Stromal cell of bone marrow (primary cell): ENCODE measurements at regions not wholly inside any gene's neighbourhood (a gene's known extent, or its start where the extent isn't known, plus 50 kb on each side); places are given as distances from the start of the nearest gene placed in this dataset.

Source experiments
- DNase-seq: peaks from one replicate; pipeline ENCODE4 v3.0.0-alpha.2; 2012; ENCODE audit warnings: low read depth

- peak; percentile 33 for DNase-seq
Measured at GRCh38 chr5:164027738-164028137, 522.3 kb downstream of the MAT2B start.

GRCh38 chr5:164038128-164038783 is 532.8 kb downstream of the MAT2B start:
- no peak for DNase-seq

- DNase-seq, result no peak
Measured at GRCh38 chr5:164041105-164041504, 535.7 kb downstream of the MAT2B start.

- DNase-seq, result peak; percentile 31
Measured at GRCh38 chr5:164048359-164048926, 543.0 kb downstream of the MAT2B start.

- peak; percentile 45 for DNase-seq
Measured at GRCh38 chr5:164051745-164052144, 546.3 kb downstream of the MAT2B start.

- peak; percentile 74 for DNase-seq
Measured at GRCh38 chr5:164052536-164053093, 547.2 kb downstream of the MAT2B start.

GRCh38 chr5:164053123-164053522 is 547.7 kb downstream of the MAT2B start:
- DNase-seq, result no peak

GRCh38 chr5:164054461-164054860 is 549.0 kb downstream of the MAT2B start:
- DNase-seq, result no peak

- no peak for DNase-seq
Measured at GRCh38 chr5:164057121-164057520, 551.7 kb downstream of the MAT2B start.

GRCh38 chr5:164058621-164059020 is 553.2 kb downstream of the MAT2B start:
- no peak for DNase-seq

GRCh38 chr5:164059471-164059870 is 554.1 kb downstream of the MAT2B start:
- DNase-seq, result no peak

GRCh38 chr5:164060786-164061355 is 555.5 kb downstream of the MAT2B start:
- DNase-seq, result no peak

- no peak for DNase-seq
Measured at GRCh38 chr5:164062304-164062703, 556.9 kb downstream of the MAT2B start.

- DNase-seq, result peak; percentile 31
Measured at GRCh38 chr5:164065266-164065665, 559.8 kb downstream of the MAT2B start.

- no peak for DNase-seq
Measured at GRCh38 chr5:164071671-164072070, 566.3 kb downstream of the MAT2B start.

- DNase-seq, result no peak
Measured at GRCh38 chr5:164073081-164073480, 567.7 kb downstream of the MAT2B start.

- DNase-seq, result no peak
Measured at GRCh38 chr5:164076556-164076955, 571.1 kb downstream of the MAT2B start.

- DNase-seq, result no peak
Measured at GRCh38 chr5:164090358-164090757, 584.9 kb downstream of the MAT2B start.

- no peak for DNase-seq
Measured at GRCh38 chr5:164091836-164092235, 586.4 kb downstream of the MAT2B start.

- DNase-seq, result no peak
Measured at GRCh38 chr5:164094291-164094690, 588.9 kb downstream of the MAT2B start.

GRCh38 chr5:164097749-164098148 is 592.3 kb downstream of the MAT2B start:
- DNase-seq, result no peak

- no peak for DNase-seq
Measured at GRCh38 chr5:164098531-164098930, 593.1 kb downstream of the MAT2B start.

- DNase-seq, result no peak
Measured at GRCh38 chr5:164098979-164099378, 593.6 kb downstream of the MAT2B start.
